ENCODE measurements at regions not wholly inside any gene's neighbourhood (a gene's known extent, or its start where the extent isn't known, plus 50 kb on each side); places are given as distances from the start of the nearest gene placed in this dataset.
"Not testable (repeated sequence)": the region's sequence is repeated elsewhere in the genome, so short reads cannot be mapped to it uniquely, and the experiment has no call there.

- H3K9ac ChIP-seq (ENCODE audit: low read depth in 2 of 2, low read length in 2 of 2); DNase-seq; H3K4me3 ChIP-seq; H3K27ac ChIP-seq; H3K9me3 ChIP-seq; H3K27me3 ChIP-seq; intact Hi-C loops (cut with DNase I); H3K36me3 ChIP-seq; H3K4me1 ChIP-seq: not testable (repeated sequence)
These were observed 90.4 kb upstream of the ZNF519 start for GRCh38 chr18:14222354-14223221.

DNA sequence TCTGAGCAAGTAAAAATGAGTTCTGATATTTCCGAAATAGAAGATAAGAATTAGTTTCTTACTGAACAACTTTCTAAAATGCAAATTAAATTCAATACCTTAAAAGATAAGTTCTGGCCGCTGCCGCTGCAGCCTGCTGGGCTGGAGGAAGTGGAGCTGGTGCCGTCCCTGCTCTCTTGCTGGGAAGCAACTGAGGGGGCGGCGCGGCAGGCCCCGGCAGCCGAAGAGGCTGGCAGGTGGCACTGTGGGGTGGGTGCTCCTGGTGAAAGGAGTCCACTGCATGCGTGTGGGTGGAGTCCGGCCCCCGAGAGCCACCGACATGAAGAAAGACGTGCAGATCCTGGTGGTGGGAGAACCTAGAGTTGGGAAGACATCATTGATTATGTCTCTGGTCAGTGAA is 89.5 kb upstream of the ZNF519 start:
- intact Hi-C loops (cut with DNase I) = no loop called here
- TF ChIP-seq CTCF (IDR thresholded peaks at IDR 0.05) = no peak
- no peak for DNase-seq
- H3K27me3 ChIP-seq = no peaks in the 10 kb centered on the region
- H3K4me1 ChIP-seq = no peaks in the 10 kb centered on the region
- no peaks in the 10 kb centered on the region for H3K9me3 ChIP-seq
- no peaks in the 10 kb centered on the region for H3K36me3 ChIP-seq
- H3K9ac ChIP-seq (ENCODE audit: low read depth in 2 of 2, low read length in 2 of 2) = no peak overlapping the region
- H3K27ac ChIP-seq = no peak overlapping the region
- H3K4me3 ChIP-seq = no peak overlapping the region

DNA sequence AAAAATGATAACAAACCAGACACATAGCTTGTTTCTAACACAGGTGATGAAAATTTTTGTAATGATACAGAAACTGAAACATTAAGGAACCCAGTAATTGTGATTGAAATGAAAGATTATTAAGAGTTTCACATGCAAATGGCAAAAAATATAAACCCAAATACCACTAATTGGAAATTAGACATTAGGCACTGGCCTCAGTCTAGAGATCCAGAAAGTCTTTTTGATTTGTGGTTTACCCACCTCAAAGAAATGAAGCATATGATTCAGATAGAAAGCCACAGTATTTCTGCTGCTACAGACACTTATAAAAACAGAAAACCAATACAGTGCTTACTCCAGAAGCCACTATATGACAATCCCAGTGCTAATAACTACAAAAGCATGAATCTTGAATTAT is 83.7 kb upstream of the ZNF519 start:
- H3K9me3 ChIP-seq; H3K4me1 ChIP-seq; H3K9ac ChIP-seq (ENCODE audit: low read depth in 2 of 2, low read length in 2 of 2); H3K4me3 ChIP-seq; DNase-seq; H3K27me3 ChIP-seq; intact Hi-C loops (cut with DNase I); H3K27ac ChIP-seq; H3K36me3 ChIP-seq: not testable (repeated sequence)

GRCh38 chr18:14203424-14203823 is 71.2 kb upstream of the ZNF519 start:
- intact Hi-C loops (cut with DNase I); H3K27ac ChIP-seq; H3K9ac ChIP-seq (ENCODE audit: low read depth in 2 of 2, low read length in 2 of 2); H3K27me3 ChIP-seq; H3K4me1 ChIP-seq; H3K9me3 ChIP-seq; H3K4me3 ChIP-seq; DNase-seq; H3K36me3 ChIP-seq: not testable (repeated sequence)

GRCh38 chr18:14190776-14191442 is 58.7 kb upstream of the ZNF519 start:
- intact Hi-C loops (cut with DNase I) = not testable (repeated sequence)

GRCh38 chr18:14189858-14190257 is 57.6 kb upstream of the ZNF519 start:
- intact Hi-C loops (cut with DNase I) = no loop called here
- no peak overlapping the region for H3K4me3 ChIP-seq
- no peak overlapping the region for H3K9ac ChIP-seq (ENCODE audit: low read depth in 2 of 2, low read length in 2 of 2)
- DNase-seq = no peak
- no peaks in the 10 kb centered on the region for H3K4me1 ChIP-seq
- no peaks in the 10 kb centered on the region for H3K36me3 ChIP-seq
- no peaks in the 10 kb centered on the region for H3K9me3 ChIP-seq
- H3K27me3 ChIP-seq = no peaks in the 10 kb centered on the region
- H3K27ac ChIP-seq = no peak overlapping the region
- TF ChIP-seq CTCF (IDR thresholded peaks at IDR 0.05) = no peak

More at GRCh38 chr18:14190776-14191442, 58.7 kb upstream of the ZNF519 start:
- H3K4me1 ChIP-seq; H3K27ac ChIP-seq; DNase-seq; H3K9me3 ChIP-seq; H3K27me3 ChIP-seq; H3K9ac ChIP-seq (ENCODE audit: low read depth in 2 of 2, low read length in 2 of 2); H3K4me3 ChIP-seq; H3K36me3 ChIP-seq: not testable (repeated sequence)

DNA sequence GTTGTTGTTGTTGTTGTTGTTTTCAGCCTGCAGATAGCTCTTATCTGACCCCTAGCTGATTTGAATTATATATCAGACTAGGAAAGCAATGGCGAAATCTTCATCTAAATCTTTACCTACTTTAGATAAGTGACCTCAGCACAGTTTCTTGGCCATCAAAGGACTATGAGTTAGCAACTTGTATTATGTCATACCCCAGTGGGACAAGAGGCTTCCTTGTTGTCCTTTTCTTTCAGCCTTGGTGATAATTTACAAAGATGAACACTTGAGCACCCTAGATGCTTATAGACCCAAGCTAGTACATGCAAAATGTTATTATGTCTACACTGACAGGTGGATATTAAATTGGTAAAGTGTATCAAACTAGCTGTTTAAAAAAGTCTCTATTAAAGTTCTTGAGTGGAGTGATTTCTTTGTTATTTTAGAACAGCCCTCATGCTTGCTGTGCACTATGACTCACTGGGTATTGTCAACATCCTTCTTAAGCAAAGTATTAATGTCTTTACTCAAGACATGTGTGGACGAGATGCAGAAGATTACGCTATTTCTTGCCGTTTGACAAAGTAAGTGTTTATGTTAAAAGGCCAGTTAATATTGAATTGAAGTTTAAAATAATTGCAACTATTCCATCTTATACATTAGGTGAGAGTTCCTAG is 56.6 kb upstream of the ZNF519 start:
- H3K9me3 ChIP-seq; H3K27ac ChIP-seq; H3K27me3 ChIP-seq; intact Hi-C loops (cut with DNase I); H3K4me3 ChIP-seq; DNase-seq; H3K36me3 ChIP-seq; H3K9ac ChIP-seq (ENCODE audit: low read depth in 2 of 2, low read length in 2 of 2); H3K4me1 ChIP-seq: not testable (repeated sequence)

Measured in colonic mucosa (tissue), 4 donors.